ENCODE measurements at regions not wholly inside any gene's neighbourhood (a gene's known extent, or its start where the extent isn't known, plus 50 kb on each side); places are given as distances from the start of the nearest gene placed in this dataset.

DNA sequence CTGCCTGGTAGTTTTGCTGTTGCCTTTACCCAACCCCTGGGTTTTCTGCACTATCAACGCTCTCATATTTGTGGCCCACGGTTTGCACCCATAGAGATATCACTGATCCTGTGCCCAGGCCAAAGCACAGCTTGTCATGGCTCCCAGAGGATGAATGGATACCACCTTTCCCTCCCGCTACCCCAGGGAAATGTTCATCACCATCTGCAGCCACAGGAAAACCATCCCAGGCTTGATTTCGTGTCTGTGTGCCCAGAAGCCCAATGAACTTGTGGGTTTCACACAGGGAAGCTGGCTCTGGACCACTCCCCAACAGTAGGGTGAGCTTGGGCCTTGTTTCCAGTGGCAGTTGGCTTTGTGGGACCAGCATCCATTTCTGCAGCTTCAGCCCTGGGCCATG lies 143.1 kb upstream of the GDF10 start:
- Histone ChIP-seq H3K36me3 (no peaks in the 10 kb centered on the region), H3K4me3 (no peak overlapping the region), H3K27ac (no peak overlapping the region), H3K27me3 (replicated peaks in 1 of 7) (peaks cover 0 to 13% (median 0%) of the 10 kb centered on the region in 7 donors), H3K4me1 (no peaks in the 10 kb centered on the region), H3K9me3 (peaks cover 3 to 22% (median 18%) of the 10 kb centered on the region in 8 donors)
- DNase-seq = no peak
- intact Hi-C loops (cut with DNase I; ENCODE audit: low total_unique reads) = no loop called here
- TF ChIP-seq, protein P1, sequence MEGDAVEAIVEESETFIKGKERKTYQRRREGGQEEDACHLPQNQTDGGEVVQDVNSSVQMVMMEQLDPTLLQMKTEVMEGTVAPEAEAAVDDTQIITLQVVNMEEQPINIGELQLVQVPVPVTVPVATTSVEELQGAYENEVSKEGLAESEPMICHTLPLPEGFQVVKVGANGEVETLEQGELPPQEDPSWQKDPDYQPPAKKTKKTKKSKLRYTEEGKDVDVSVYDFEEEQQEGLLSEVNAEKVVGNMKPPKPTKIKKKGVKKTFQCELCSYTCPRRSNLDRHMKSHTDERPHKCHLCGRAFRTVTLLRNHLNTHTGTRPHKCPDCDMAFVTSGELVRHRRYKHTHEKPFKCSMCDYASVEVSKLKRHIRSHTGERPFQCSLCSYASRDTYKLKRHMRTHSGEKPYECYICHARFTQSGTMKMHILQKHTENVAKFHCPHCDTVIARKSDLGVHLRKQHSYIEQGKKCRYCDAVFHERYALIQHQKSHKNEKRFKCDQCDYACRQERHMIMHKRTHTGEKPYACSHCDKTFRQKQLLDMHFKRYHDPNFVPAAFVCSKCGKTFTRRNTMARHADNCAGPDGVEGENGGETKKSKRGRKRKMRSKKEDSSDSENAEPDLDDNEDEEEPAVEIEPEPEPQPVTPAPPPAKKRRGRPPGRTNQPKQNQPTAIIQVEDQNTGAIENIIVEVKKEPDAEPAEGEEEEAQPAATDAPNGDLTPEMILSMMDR (IDR thresholded peaks at IDR 0.05 in 8 of 11, conservative IDR thresholded peaks at IDR 0.05 in 3 of 11) = no peak
- TF ChIP-seq POLR2AphosphoS5 (IDR thresholded peaks at IDR 0.05) (no peak), POLR2A (IDR thresholded peaks at IDR 0.05) (no peak)
- 69 to 78% (median 74%) methylated on average over 4 of the region's 4 CpGs for WGBS, 5 donors

DNA sequence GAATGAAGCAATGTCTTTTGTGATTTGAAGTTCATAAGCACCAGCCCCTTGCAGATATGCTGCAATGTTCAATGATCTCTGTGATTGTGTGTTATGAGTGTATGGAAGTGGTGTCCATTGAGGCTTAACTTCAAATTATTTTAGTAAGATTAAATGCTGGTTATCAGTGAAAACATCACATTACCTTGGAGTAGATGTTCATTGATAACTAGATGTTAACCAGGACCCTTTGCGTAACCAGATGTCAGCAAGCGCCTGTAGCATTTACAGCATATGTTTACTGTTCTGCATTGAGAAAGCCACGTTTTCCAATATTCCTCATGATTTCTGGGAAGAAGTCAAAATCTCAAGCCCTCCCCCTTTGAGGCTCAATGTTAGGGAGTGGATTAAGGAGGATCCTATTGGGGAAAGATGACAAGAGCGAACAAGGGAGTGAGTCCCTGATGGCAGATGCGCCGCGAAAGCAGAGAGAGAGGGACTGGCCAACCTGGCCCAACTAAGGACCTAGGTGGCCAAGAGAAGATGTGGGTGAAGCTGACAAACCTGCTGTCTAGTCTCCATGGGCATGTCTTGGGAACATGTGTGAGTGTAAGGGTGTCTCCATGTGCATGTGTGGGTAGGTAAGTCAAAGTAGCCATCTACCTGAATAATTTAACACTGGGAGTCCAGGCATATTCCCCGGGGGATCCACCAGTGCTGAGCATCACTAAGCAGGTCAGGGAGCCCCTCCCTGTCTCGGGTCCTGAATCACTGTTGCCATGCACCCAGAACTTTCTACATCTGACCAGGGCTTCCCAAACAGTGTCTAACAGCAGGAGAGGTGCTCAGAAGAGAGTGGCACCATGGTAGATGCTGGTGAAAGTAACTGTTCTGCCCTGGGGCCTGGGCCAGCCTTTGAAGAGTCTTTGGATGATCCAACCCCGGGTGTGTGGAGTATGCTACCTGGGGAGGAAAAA lies 141.6 kb upstream of the GDF10 start:
- no peak overlapping the region for H3K27ac ChIP-seq
- peaks cover 0 to 13% (median 0%) of the 10 kb centered on the region in 7 donors for H3K27me3 ChIP-seq (replicated peaks in 1 of 7)
- no peaks in the 10 kb centered on the region for H3K4me1 ChIP-seq
- no peaks in the 10 kb centered on the region for H3K36me3 ChIP-seq
- intact Hi-C loops (cut with DNase I; ENCODE audit: low total_unique reads) = no loop called here
- TF ChIP-seq POLR2AphosphoS5 (IDR thresholded peaks at IDR 0.05) (no peak), POLR2A (IDR thresholded peaks at IDR 0.05) (no peak)
- TF ChIP-seq, protein P1 (IDR thresholded peaks at IDR 0.05 in 8 of 11, conservative IDR thresholded peaks at IDR 0.05 in 3 of 11) = no peak
- DNase-seq = no peak
- peaks cover 3 to 22% (median 18%) of the 10 kb centered on the region in 8 donors for H3K9me3 ChIP-seq
- no peak overlapping the region for H3K4me3 ChIP-seq
- 85 to 93% (median 87%) methylated on average over 10 of the region's 10 CpGs for WGBS, 5 donors

DNA sequence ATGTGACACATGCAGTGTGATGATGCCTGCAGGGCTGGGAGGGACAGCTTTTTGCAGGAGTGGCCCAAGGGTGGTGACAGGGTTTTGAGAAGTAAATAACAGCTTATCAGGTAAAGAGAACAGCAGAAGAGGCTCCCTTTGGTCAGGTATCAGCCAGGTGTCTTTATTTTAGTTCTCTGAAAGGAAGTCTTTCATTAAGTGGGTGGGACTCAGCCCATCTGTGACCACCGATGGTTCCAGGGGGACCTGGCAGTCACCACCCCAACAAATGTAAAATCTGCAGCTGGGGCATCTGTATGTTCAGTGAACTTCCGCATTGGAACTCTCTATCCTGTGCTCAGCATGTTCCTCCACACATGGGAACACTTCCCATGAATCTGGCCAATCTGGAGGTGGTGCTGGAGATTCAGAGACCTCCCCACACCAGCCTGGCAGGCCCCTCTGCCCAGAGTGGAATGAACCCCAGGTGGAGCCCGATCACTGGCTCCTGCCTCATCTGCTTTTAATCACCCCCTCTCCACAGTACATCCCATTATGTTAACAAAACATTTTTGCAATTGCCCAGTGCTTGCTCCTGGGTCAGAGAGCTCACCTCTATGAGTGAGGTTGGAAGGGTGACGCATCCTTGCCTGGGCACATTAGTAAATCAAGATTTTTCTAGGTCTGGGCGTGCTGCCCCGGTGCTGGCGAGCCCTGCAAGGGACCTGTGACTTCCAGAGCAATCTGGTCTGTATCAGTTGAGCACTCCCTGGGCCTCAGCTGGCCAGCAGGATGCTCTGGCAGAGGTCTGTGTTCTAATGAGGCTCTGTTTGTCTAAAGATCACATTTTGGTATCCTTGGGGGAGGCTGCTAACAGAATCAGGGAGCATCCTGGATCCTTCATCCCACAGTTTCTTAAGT lies 140.4 kb upstream of the GDF10 start:
- Histone ChIP-seq H3K27me3 (replicated peaks in 1 of 7) (peaks cover 0 to 17% (median 0%) of the 10 kb centered on the region in 7 donors), H3K27ac (no peak overlapping the region), H3K4me1 (peaks cover 0 to 2% (median 0%) of the 10 kb centered on the region in 6 donors), H3K36me3 (no peaks in the 10 kb centered on the region), H3K9me3 (peaks cover 3 to 14% (median 13%) of the 10 kb centered on the region in 8 donors), H3K4me3 (no peak overlapping the region)
- no peak for TF ChIP-seq POLR2A (IDR thresholded peaks at IDR 0.05)
- TF ChIP-seq POLR2AphosphoS5 (IDR thresholded peaks at IDR 0.05) = no peak
- TF ChIP-seq, protein P1 (IDR thresholded peaks at IDR 0.05 in 8 of 11, conservative IDR thresholded peaks at IDR 0.05 in 3 of 11) = no peak
- 82 to 92% (median 89%) methylated on average over 6 to 7 of the region's 7 CpGs for WGBS, 5 donors
- intact Hi-C loops (cut with DNase I; ENCODE audit: low total_unique reads) = no loop called here
- DNase-seq = peak; percentile 50

All from spleen (tissue), 11 donors.